H1 (cell line): ENCODE measurements at regions not wholly inside any gene's neighbourhood (a gene's known extent, or its start where the extent isn't known, plus 50 kb on each side); places are given as distances from the start of the nearest gene placed in this dataset.

Experiments
- CTCF ChIA-PET: fragments of 300-600 bp; sonication (Branson Sonifier 250); formaldehyde crosslinking; loops from one replicate; lab custom pipeline; 2021; ENCODE audit not compliant: partially characterized antibody; lab: Charles Lee
- POLR2A ChIA-PET: fragments of 300-600 bp; sonication (Branson Sonifier 250); formaldehyde crosslinking; loops from one replicate; lab custom pipeline; 2021; ENCODE audit warnings: inconsistent platforms; ENCODE audit not compliant: partially characterized antibody; lab: Charles Lee
- DNase-seq, 2 experiments: peaks; one replicate each; pipeline versions ENCODE4 v3.0.0 to v3.0.0-alpha.2; 2010 to 2022; ENCODE audit warnings: low spot score in 2 of 2, low read depth in 1 of 2, mixed read lengths in 1 of 2
- FAIRE-seq: peaks from 2 replicates; lab custom pipeline; 2011; peaks lifted over from hg19 to GRCh38; lab: Jason Lieb, UNC
- H2AFZ ChIP-seq: 2 replicates; pipeline ENCODE4 v1.8.1; 2012; ENCODE audit warnings: low read length, inconsistent platforms
- H2AK5ac ChIP-seq: 2 replicates; pipeline ENCODE4 v1.6.1; 2013; ENCODE audit warnings: low read depth, low read length
- H2BK120ac ChIP-seq: replicated peaks from 2 replicates; pipeline ENCODE3; 2013; ENCODE audit warnings: low read depth, low read length, inconsistent platforms
- H2BK12ac ChIP-seq: 2 replicates; pipeline ENCODE4 v1.6.1; 2013; ENCODE audit warnings: low read depth, low read length
- H2BK15ac ChIP-seq: 2 replicates; pipeline ENCODE4 v1.6.1; 2013; ENCODE audit warnings: low read length
- H2BK20ac ChIP-seq: 2 replicates; pipeline ENCODE4 v1.6.1; 2013; ENCODE audit warnings: low read length
- H2BK5ac ChIP-seq: 2 replicates; pipeline ENCODE4 v1.6.1; 2013; ENCODE audit warnings: low read depth, low read length
- H3K14ac ChIP-seq: 2 replicates; pipeline ENCODE4 v1.6.1; 2013; ENCODE audit warnings: inconsistent platforms; ENCODE audit not compliant: insufficient read length
- H3K18ac ChIP-seq: 2 replicates; pipeline ENCODE4 v1.6.1; 2013; ENCODE audit warnings: low read length; ENCODE audit errors: extremely low read depth
- H3K23ac ChIP-seq: 2 replicates; pipeline ENCODE4 v1.6.1; 2013; ENCODE audit warnings: inconsistent platforms; ENCODE audit not compliant: insufficient read length
- H3K23me2 ChIP-seq: 2 replicates; pipeline ENCODE4 v1.6.1; 2013; ENCODE audit warnings: low read depth, low read length
- H3K27ac ChIP-seq: 2 replicates; pipeline ENCODE4 v1.6.1; 2011; ENCODE audit warnings: low read depth, low read length, inconsistent platforms
- H3K27me3 ChIP-seq, 4 experiments: replicated peaks in 1 of 4; 1 replicate in 1 of 4; 2 replicates in 3 of 4; pipeline versions ENCODE4 v1.6.1 to v1.8.1; 2011 to 2013; ENCODE audit warnings: low read length in 3 of 4, mild to moderate bottlenecking in 3 of 4, inconsistent platforms in 2 of 4, mixed read lengths in 2 of 4, moderate library complexity in 1 of 4; ENCODE audit not compliant: control insufficient read depth in 3 of 4, insufficient read depth in 3 of 4; ENCODE audit errors: extremely low read depth in 1 of 4
- H3K36me3 ChIP-seq, 4 experiments: 2 replicates each; pipeline versions ENCODE4 v1.6.1 to v1.8.1; 2011 to 2013; ENCODE audit warnings: mild to moderate bottlenecking in 4 of 4, low read length in 3 of 4, moderate library complexity in 2 of 4, control low read depth in 1 of 4, inconsistent platforms in 1 of 4; ENCODE audit not compliant: insufficient read depth in 4 of 4, control insufficient read depth in 2 of 4
- H3K4ac ChIP-seq: replicated peaks from 2 replicates; pipeline ENCODE3; 2013; ENCODE audit warnings: low read length, low read depth, mixed read lengths, inconsistent platforms; ENCODE audit not compliant: insufficient read length
- H3K4me1 ChIP-seq, 4 experiments: replicated peaks in 1 of 4; 1 replicate in 1 of 4; 2 replicates in 3 of 4; pipeline versions ENCODE4 v1.6.1 to v1.8.1; 2011 to 2013; ENCODE audit warnings: low read length in 3 of 4, inconsistent platforms in 2 of 4, mixed read lengths in 1 of 4; ENCODE audit not compliant: insufficient read depth in 4 of 4, control insufficient read depth in 3 of 4
- H3K4me2 ChIP-seq, 2 experiments: 2 replicates each; pipeline versions ENCODE4 v1.6.1 to v1.8.1; 2011 to 2013; ENCODE audit warnings: low read depth in 2 of 2, low read length in 2 of 2, control low read depth in 1 of 2, inconsistent platforms in 1 of 2, mild to moderate bottlenecking in 1 of 2; ENCODE audit not compliant: insufficient read depth in 1 of 2
- H3K4me3 ChIP-seq, 4 experiments: fragments of 200-600, 300-600 bp in 1 of 4; sonication (generic), shearing (Covaris generic), sonication (Bioruptor Twin) in 1 of 4; 2 replicates each; pipeline versions ENCODE4 v1.5.1 to v1.8.1; 2011 to 2016; ENCODE audit warnings: low read length in 4 of 4, low read depth in 3 of 4, control low read depth in 2 of 4, inconsistent platforms in 2 of 4, mild to moderate bottlenecking in 2 of 4, mixed read lengths in 1 of 4, moderate library complexity in 1 of 4; ENCODE audit not compliant: insufficient read depth in 2 of 4; ENCODE audit errors: extremely low read depth in 1 of 4
- H3K56ac ChIP-seq: replicated peaks from 2 replicates; pipeline ENCODE3; 2013; ENCODE audit warnings: low read depth, mild to moderate bottlenecking, mixed read lengths, low read length, inconsistent platforms; ENCODE audit not compliant: insufficient read length
- H3K79me1 ChIP-seq: 2 replicates; pipeline ENCODE4 v1.6.1; 2013; ENCODE audit warnings: low read depth, low read length, control low read depth
- H3K79me2 ChIP-seq, 2 experiments: 2 replicates each; pipeline versions ENCODE4 v1.6.1 to v1.8.1; 2012 to 2013; ENCODE audit warnings: low read length in 2 of 2, mild to moderate bottlenecking in 2 of 2, inconsistent platforms in 1 of 2; ENCODE audit not compliant: insufficient read depth in 2 of 2, control insufficient read depth in 1 of 2
- H3K9ac ChIP-seq, 4 experiments: replicated peaks in 1 of 4; 1 replicate in 1 of 4; 2 replicates in 3 of 4; pipeline versions ENCODE4 v1.6.1 to v1.8.1; 2011 to 2013; ENCODE audit warnings: low read depth in 3 of 4, low read length in 3 of 4, control low read depth in 2 of 4, mild to moderate bottlenecking in 2 of 4, moderate library complexity in 2 of 4, inconsistent platforms in 1 of 4; ENCODE audit errors: extremely low read depth in 1 of 4
- H3K9me3 ChIP-seq, 2 experiments: 2 replicates each; pipeline versions ENCODE4 v1.6.1 to v1.8.1; 2012 to 2013; ENCODE audit warnings: mild to moderate bottlenecking in 2 of 2, moderate library complexity in 2 of 2, control low read depth in 1 of 2, inconsistent platforms in 1 of 2, low read depth in 1 of 2, low read length in 1 of 2, mixed read lengths in 1 of 2; ENCODE audit not compliant: insufficient read depth in 2 of 2
- H4K20me1 ChIP-seq, 2 experiments: replicated peaks in 1 of 2; 2 replicates each; pipeline versions ENCODE3 to v1.8.1; 2011 to 2013; ENCODE audit warnings: inconsistent platforms in 2 of 2, low read length in 2 of 2, mild to moderate bottlenecking in 1 of 2; ENCODE audit not compliant: insufficient read depth in 2 of 2, control insufficient read depth in 1 of 2
- H4K5ac ChIP-seq: 2 replicates; pipeline ENCODE4 v1.6.1; 2013; ENCODE audit warnings: low read length, low read depth, mixed read lengths, inconsistent platforms; ENCODE audit not compliant: insufficient read length
- H4K8ac ChIP-seq: 2 replicates; pipeline ENCODE4 v1.8.0; 2013; ENCODE audit warnings: mild to moderate bottlenecking, moderate library complexity, low read length, inconsistent platforms; ENCODE audit not compliant: insufficient read depth; ENCODE audit errors: extremely low read depth
- H4K91ac ChIP-seq: replicated peaks from 2 replicates; pipeline ENCODE3; 2013; ENCODE audit warnings: low read length, mixed read lengths, inconsistent platforms; ENCODE audit not compliant: insufficient read length
- ASH2L ChIP-seq: fragments of 200-600, 300-600 bp; sonication (generic); IDR thresholded peaks from one replicate; pipeline ENCODE4 v1.7.1; 2017; ENCODE audit warnings: low read length
- ATF2 ChIP-seq: IDR thresholded peaks from 2 replicates; pipeline ENCODE4 v1.6.1; 2012; ENCODE audit warnings: low read length, inconsistent platforms
- CREB1 ChIP-seq: IDR thresholded peaks from 2 replicates; pipeline ENCODE4 v1.6.1; 2012; ENCODE audit warnings: inconsistent platforms
- EP300 ChIP-seq, 2 experiments: IDR thresholded peaks; 1 replicate in 1 of 2; 2 replicates in 1 of 2; pipeline ENCODE4 v1.6.1; 2011 to 2012; ENCODE audit warnings: low read depth in 2 of 2, low read length in 2 of 2, mild to moderate bottlenecking in 2 of 2, borderline replicate concordance in 1 of 2, inconsistent platforms in 1 of 2, moderate library complexity in 1 of 2
- GTF2F1 ChIP-seq: IDR thresholded peaks from 2 replicates; pipeline ENCODE4 v1.6.1; 2012; ENCODE audit warnings: low read depth, low read length, improper control_type of control experiment, borderline replicate concordance
- KDM5A ChIP-seq: fragments of 200-600 bp; IDR thresholded peaks from 2 replicates; pipeline ENCODE4 v1.7.1; 2012; ENCODE audit warnings: mild to moderate bottlenecking, low read length, inconsistent platforms, mixed read lengths
- MAFK ChIP-seq: IDR thresholded peaks from 2 replicates; pipeline ENCODE4 v1.6.1; 2012; ENCODE audit warnings: low read depth, mild to moderate bottlenecking, improper control_type of control experiment, low read length
- NRF1 ChIP-seq: IDR thresholded peaks from 2 replicates; pipeline ENCODE4 v1.6.1; 2011; ENCODE audit warnings: mild to moderate bottlenecking, low read depth, low read length, improper control_type of control experiment
- RFX5 ChIP-seq: IDR thresholded peaks from 2 replicates; pipeline ENCODE4 v1.6.1; 2011; ENCODE audit warnings: low read depth, low read length, improper control_type of control experiment, borderline replicate concordance
- YY1 ChIP-seq: IDR thresholded peaks from 2 replicates; pipeline ENCODE4 v1.6.1; 2011; ENCODE audit warnings: low read depth, mild to moderate bottlenecking, low read length
- ZNF274 ChIP-seq: IDR thresholded peaks from 2 replicates; pipeline ENCODE4 v1.7.0; 2012; ENCODE audit warnings: low read length, borderline replicate concordance; ENCODE audit errors: extremely low read depth
- WGBS, 2 experiments: shearing (Covaris generic) in 1 of 2; methylation state at CpG; one replicate each; pipeline versions ENCODE4 v1.1.6 to v1.1.7; 2013 to 2015; ENCODE audit warnings: low lambda C conversion rate in 2 of 2, mixed read lengths in 2 of 2, inconsistent platforms in 1 of 2, low coverage in 1 of 2, missing lambda C conversion rate in 1 of 2; ENCODE audit not compliant: insufficient replicate concordance in 2 of 2, insufficient coverage in 1 of 2, insufficient read length in 1 of 2; ENCODE audit errors: extremely low coverage in 1 of 2, missing lambda C conversion rate in 1 of 2; 5-methylcytosine and 5-hydroxymethylcytosine counted together
- TF ChIP-seq, protein P1 (sequence below): IDR thresholded peaks from 2 replicates; pipeline ENCODE4 v1.6.1; 2012; ENCODE audit warnings: inconsistent platforms

GRCh38 chr11:97451441-97451840, 1061.6 kb downstream of the JRKL start:
- Histone ChIP-seq H3K56ac (no peak overlapping the region), H3K4ac (no peak overlapping the region), H3K36me3 (no peaks in the 10 kb centered on the region), H2AK5ac (no peak overlapping the region), H3K23me2 (no peaks in the 10 kb centered on the region), H3K27me3 (no peaks in the 10 kb centered on the region), H3K27ac (no peak overlapping the region), H2BK5ac (no peak overlapping the region), H2AFZ (no peak overlapping the region), H2BK15ac (no peak overlapping the region), H3K23ac (no peak overlapping the region), H3K9ac (no peak overlapping the region), H3K79me2 (no peaks in the 10 kb centered on the region), H3K4me3 (no peak overlapping the region), H2BK12ac (no peak overlapping the region), H4K8ac (no peak overlapping the region), H3K18ac (no peak overlapping the region), H2BK120ac (no peak overlapping the region), H3K9me3 (no peaks in the 10 kb centered on the region), H4K91ac (no peak overlapping the region), H4K5ac (no peak overlapping the region), H2BK20ac (no peak overlapping the region), H3K4me2 (no peak overlapping the region), H3K4me1 (no peaks in the 10 kb centered on the region), H3K14ac (no peak overlapping the region), H3K79me1 (no peaks in the 10 kb centered on the region), H4K20me1 (no peaks in the 10 kb centered on the region)
- 91% methylated on average over 4 of the region's 4 CpGs; no CpG with 5 or more reads in 1 of the 2 experiments for WGBS, 2 experiments
- POLR2A ChIA-PET: no interaction called here
- no peak for DNase-seq
- no peak for FAIRE-seq
- CTCF ChIA-PET: interaction anchor here (0.7 kb wide), 1 partner anchor 1653 kb away, joined by 3 read pairs; no protein-coding TSS in a partner anchor
- TF ChIP-seq ASH2L: no peak
- TF ChIP-seq CREB1: no peak
- TF ChIP-seq KDM5A: no peak
- no peak for TF ChIP-seq RFX5
- TF ChIP-seq ZNF274: no peak
- TF ChIP-seq ATF2: no peak
- no peak for TF ChIP-seq NRF1
- TF ChIP-seq, protein P1, sequence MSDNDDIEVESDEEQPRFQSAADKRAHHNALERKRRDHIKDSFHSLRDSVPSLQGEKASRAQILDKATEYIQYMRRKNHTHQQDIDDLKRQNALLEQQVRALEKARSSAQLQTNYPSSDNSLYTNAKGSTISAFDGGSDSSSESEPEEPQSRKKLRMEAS: no peak
- no peak for TF ChIP-seq YY1
- no peak for TF ChIP-seq MAFK
- no peak for TF ChIP-seq EP300 (IDR thresholded peaks at IDR 0.05; ENCODE audit: borderline replicate concordance in 1 of 2, low read depth in 2 of 2, low read length in 2 of 2)
- TF ChIP-seq GTF2F1: no peak
